ENCODE measurements at regions not wholly inside any gene's neighbourhood (a gene's known extent, or its start where the extent isn't known, plus 50 kb on each side); places are given as distances from the start of the nearest gene placed in this dataset.

DNA sequence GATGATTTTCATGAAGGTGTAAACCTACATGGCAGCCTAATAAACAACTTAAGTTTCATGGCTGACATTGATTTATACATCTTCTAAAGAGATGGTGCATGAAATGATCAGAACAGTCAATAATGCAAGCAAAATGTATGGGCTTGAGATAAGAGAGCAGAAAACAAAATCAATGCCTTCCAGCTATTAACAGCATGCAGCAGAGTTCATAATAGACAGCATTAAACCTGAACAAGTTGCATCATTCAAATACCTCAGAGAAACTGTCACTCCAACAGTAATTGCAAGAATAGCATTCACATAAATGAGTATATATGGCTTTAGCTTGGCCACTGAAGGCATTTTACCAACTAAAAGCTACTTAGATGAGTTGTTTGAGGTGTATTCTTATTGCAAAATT is 319.6 kb upstream of the ARID1B start:
- Mint-ChIP-seq H3K27me3 (ENCODE audit: low read depth) (peaks cover 4% of the 10 kb centered on the region), H3K27ac (no peak overlapping the region), H3K4me1 (no peaks in the 10 kb centered on the region), H3K36me3 (no peaks in the 10 kb centered on the region), H3K9me3 (peaks cover 4% of the 10 kb centered on the region), H3K4me3 (no peak overlapping the region)
- no peak for DNase-seq (ENCODE audit: low spot score in 2 of 2, unreplicated experiment in 2 of 2)
- TF ChIP-seq, protein P1, sequence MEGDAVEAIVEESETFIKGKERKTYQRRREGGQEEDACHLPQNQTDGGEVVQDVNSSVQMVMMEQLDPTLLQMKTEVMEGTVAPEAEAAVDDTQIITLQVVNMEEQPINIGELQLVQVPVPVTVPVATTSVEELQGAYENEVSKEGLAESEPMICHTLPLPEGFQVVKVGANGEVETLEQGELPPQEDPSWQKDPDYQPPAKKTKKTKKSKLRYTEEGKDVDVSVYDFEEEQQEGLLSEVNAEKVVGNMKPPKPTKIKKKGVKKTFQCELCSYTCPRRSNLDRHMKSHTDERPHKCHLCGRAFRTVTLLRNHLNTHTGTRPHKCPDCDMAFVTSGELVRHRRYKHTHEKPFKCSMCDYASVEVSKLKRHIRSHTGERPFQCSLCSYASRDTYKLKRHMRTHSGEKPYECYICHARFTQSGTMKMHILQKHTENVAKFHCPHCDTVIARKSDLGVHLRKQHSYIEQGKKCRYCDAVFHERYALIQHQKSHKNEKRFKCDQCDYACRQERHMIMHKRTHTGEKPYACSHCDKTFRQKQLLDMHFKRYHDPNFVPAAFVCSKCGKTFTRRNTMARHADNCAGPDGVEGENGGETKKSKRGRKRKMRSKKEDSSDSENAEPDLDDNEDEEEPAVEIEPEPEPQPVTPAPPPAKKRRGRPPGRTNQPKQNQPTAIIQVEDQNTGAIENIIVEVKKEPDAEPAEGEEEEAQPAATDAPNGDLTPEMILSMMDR (IDR thresholded peaks at IDR 0.05; ENCODE audit: unreplicated experiment), result no peak

DNA sequence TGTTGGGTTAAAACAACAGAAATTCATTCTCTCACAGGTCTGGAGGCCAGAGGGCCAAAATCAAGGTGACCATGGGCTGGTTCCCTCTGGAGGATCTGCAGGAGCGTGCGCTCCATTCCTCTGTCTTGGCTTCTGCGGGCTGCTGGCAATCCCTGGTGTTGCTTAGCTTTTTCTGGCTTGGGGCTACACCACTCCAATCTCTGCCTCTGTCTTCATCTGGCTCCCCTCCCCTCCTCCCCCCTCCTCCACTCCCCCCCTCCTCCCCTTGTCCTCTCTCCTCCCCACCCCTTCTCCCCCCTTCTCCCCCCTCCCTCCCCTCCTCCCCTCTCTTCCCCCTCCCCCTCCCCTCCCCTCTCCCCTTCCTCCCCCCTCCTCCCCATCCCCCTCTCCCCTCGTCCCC is 321.3 kb upstream of the ARID1B start:
- DNase-seq (ENCODE audit: low spot score in 2 of 2, unreplicated experiment in 2 of 2), result no peak
- Mint-ChIP-seq H3K36me3 (no peaks in the 10 kb centered on the region), H3K4me1 (no peaks in the 10 kb centered on the region), H3K27me3 (ENCODE audit: low read depth) (peaks cover 1% of the 10 kb centered on the region), H3K27ac (no peak overlapping the region), H3K9me3 (peaks cover 4% of the 10 kb centered on the region), H3K4me3 (no peak overlapping the region)
- TF ChIP-seq, protein P1 (IDR thresholded peaks at IDR 0.05; ENCODE audit: unreplicated experiment), result no peak

DNA sequence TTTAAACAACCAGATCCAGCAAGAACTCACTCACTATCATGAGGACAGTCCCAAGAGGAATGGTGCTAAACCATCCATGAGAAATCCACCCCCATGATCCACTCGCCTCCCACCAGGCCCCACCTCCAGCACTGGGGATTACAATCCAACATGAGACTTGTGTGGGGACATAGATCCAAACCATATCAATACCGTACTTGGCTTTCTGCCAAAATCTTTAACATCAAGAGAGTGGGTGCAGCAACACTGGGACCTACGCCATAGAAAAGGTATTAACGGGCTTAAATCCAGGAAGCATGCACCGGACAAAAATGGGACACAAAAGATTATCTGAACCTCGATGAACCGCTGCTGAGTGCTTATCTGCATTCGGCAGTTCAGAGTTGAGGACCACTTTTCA is 322.3 kb upstream of the ARID1B start:
- TF ChIP-seq, protein P1 (IDR thresholded peaks at IDR 0.05; ENCODE audit: unreplicated experiment), result no peak
- Mint-ChIP-seq H3K9me3 (peaks cover 4% of the 10 kb centered on the region), H3K4me3 (no peak overlapping the region), H3K27ac (no peak overlapping the region), H3K4me1 (no peaks in the 10 kb centered on the region), H3K27me3 (ENCODE audit: low read depth) (peaks cover 1% of the 10 kb centered on the region), H3K36me3 (no peaks in the 10 kb centered on the region)
- no peak for DNase-seq (ENCODE audit: low spot score in 2 of 2, unreplicated experiment in 2 of 2)

DNA sequence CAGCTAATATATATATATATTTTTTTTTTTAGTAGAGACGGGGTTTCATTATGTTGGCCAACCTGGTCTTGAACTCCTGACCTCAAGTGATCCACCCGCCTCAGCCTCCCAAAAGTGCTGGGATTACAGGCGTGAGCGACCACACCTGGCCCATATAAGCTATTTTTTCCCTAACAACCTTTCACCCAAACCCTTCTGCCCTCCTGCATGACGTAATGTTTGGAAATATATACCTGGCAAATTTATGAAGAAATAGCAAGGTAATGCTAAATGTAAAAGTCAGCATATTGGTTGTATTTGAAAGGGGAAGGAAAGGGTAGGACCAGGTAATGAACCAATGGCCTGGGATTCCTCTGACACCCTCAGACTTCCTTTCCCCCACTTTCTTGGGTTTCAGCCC is 325.5 kb upstream of the ARID1B start:
- Mint-ChIP-seq H3K9me3 (peaks cover 4% of the 10 kb centered on the region), H3K4me3 (no peak overlapping the region)
- TF ChIP-seq, protein P1 (IDR thresholded peaks at IDR 0.05; ENCODE audit: unreplicated experiment), result no peak

DNA sequence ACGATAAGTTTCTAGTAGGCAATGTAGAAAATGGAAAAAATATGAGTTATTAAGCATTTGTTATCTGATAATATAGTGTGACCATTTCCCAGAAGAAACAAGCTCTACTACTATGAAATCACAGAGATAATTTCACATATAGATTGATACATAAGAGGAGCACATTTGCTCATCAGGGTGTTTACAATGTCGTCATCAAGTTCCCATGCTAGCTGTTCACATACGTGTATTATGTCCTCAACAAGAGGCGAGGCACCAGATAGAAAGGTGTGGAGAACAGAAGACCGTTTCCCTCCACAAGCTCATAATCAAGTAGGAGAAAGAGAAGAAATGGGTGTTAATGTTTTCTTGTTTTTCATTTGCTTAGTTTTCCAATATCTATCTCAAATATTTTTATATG is 326.1 kb upstream of the ARID1B start:
- H3K27ac Mint-ChIP-seq, result no peak overlapping the region
- no peak overlapping the region for H3K4me3 Mint-ChIP-seq
- no peaks in the 10 kb centered on the region for H3K4me1 Mint-ChIP-seq
- H3K9me3 Mint-ChIP-seq, result peaks cover 4% of the 10 kb centered on the region
- no peaks in the 10 kb centered on the region for H3K36me3 Mint-ChIP-seq
- no peak for DNase-seq (ENCODE audit: low spot score in 2 of 2, unreplicated experiment in 2 of 2)
- TF ChIP-seq, protein P1 (IDR thresholded peaks at IDR 0.05; ENCODE audit: unreplicated experiment), result no peak
- H3K27me3 Mint-ChIP-seq (ENCODE audit: low read depth), result peaks cover 1% of the 10 kb centered on the region

More for the DNA sequence above, 325.5 kb upstream of the ARID1B start:
- H3K36me3 Mint-ChIP-seq, result no peaks in the 10 kb centered on the region
- H3K27ac Mint-ChIP-seq, result no peak overlapping the region
- H3K27me3 Mint-ChIP-seq (ENCODE audit: low read depth), result peaks cover 1% of the 10 kb centered on the region
- DNase-seq (ENCODE audit: low spot score in 2 of 2, unreplicated experiment in 2 of 2), result no peak
- H3K4me1 Mint-ChIP-seq, result no peaks in the 10 kb centered on the region

DNA sequence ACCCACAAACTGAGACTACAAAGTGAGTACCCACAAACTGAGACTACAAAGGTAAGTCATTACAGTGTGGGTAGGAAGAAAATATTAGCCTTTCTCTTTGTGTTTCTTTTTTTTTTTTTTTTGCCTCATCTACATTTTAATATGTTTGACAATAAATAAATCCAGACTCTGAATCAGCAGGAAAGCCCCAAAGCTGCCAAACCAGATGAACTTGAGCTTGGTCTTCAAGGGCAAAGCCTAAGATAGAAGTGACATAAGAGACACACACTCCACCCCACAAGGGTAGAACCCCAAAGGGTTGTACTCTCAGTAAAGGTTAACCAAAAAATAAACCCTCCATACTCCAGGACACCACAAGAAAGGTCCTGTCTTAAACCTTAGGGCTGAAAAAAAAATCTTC is 326.8 kb upstream of the ARID1B start:
- Mint-ChIP-seq H3K36me3 (no peaks in the 10 kb centered on the region), H3K4me1 (no peaks in the 10 kb centered on the region), H3K9me3 (peaks cover 4% of the 10 kb centered on the region), H3K4me3 (no peak overlapping the region), H3K27me3 (ENCODE audit: low read depth) (peaks cover 1% of the 10 kb centered on the region), H3K27ac (no peak overlapping the region)
- TF ChIP-seq, protein P1 (IDR thresholded peaks at IDR 0.05; ENCODE audit: unreplicated experiment), result no peak
- no peak for DNase-seq (ENCODE audit: low spot score in 2 of 2, unreplicated experiment in 2 of 2)

Data from mesothelial cell of epicardium (in vitro differentiated cells).